NCI-H2171 treated with DMSO at 0.1 percent for 48 hours (cell line): ENCODE measurements at regions not wholly inside any gene's neighbourhood (a gene's known extent, or its start where the extent isn't known, plus 50 kb on each side); places are given as distances from the start of the nearest gene placed in this dataset.

ENCODE experiments used
- DNase-seq: peaks from one replicate; lab custom pipeline; 2025; lab: John Stamatoyannopoulos, UW

DNA sequence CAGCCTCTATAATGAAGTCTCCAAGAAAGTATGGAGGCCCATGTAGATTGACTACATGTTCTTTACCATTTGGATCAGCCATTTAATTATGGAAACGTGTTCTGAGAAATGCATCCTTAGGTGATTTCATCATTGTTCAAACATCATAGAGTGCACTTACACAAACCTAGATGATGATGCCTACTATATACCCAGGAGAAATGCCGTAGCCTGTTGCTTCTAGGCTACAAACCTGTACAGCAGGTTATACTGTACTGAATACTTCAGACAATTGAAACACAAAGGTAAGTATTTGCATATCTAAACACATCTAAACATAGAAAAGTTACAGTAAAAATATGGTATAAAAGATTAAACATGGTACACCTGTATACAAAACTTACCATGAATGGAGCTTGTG, 186.5 kb upstream of the FSTL5 start:
- no peak for DNase-seq

- no peak for DNase-seq
These were observed 185.6 kb upstream of the FSTL5 start for GRCh38 chr4:162349395-162349794.

DNA sequence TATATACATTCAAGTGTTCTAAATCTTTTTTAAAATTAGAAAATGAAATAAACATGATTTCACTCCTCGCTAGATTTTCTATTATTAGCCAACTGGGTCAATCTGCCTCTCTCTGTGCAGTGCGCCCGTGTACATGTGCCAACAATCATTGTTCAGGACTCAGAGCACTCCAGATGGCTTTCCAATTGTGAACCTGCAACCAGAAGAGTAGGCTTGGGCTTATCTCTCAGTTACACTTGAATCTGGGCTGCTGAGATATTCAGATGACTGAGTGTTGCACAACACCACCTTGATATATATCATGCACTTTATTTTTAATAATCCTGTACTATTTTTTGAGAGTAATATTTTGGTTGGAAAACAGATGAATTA, 184.0 kb upstream of the FSTL5 start:
- peak; percentile 77 for DNase-seq

- no peak for DNase-seq
These were observed 183.5 kb upstream of the FSTL5 start for GRCh38 chr4:162347156-162347841.

- DNase-seq, result no peak
These were observed 180.2 kb upstream of the FSTL5 start for GRCh38 chr4:162343967-162344366.

DNA sequence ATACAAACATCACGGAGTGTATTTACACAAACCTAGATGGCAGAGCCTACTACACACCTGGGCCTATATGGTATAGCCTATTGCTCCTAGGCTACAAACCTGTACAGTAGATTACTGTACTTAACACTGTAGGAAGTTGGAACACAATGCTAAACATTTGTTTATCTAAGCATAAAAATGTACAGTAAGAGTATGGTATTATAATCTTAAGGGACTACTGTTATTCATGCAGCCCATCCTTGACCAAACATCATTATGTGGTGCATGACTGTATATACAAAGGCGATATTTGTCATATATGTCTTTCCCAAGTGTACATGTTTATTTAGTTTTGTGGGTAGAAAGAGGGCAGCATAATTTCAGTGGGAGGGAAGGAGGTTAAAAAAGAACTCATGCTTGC, 177.7 kb upstream of the FSTL5 start:
- no peak for DNase-seq

DNA sequence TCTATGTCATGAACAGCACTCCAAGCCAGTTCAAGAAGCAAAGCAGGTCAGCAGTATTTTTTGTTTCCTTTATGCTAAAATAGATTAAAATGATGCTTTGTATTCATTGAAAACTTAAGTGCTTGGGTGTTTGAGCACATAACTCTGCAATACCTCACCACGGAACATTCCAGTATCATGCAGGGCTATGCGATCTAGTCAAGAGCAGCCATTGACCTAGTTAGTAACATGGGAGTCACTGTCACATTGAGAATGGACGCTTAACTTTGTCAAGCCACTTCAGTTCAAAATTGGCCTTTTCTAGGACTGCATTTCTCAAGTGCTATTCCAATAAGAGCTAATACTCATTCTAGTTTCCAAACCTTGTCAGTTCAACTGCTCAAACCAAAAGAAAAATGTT, 160.1 kb upstream of the FSTL5 start:
- no peak for DNase-seq

DNA sequence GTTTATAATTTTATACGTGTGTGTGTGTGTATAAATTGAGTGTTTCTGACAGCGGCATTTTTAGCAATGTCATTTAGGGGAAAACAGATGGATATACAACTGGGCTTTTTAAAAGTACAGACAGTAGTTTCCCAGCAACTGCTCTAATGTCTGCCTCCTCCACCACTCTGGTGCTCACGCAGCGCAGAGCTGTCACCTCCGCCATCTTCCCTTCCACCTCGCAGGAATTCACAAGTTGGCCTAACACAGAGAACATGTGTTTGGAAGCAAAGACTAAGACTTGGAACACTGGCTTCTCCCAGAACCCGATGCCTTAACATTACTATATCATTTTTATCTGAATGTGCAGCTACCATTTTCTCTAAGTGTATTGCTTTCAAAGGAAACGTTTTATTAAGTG, 158.3 kb upstream of the FSTL5 start:
- DNase-seq, result no peak

GRCh38 chr4:162285753-162286152, 122.0 kb upstream of the FSTL5 start:
- DNase-seq, result no peak

GRCh38 chr4:162282684-162283083, 118.9 kb upstream of the FSTL5 start:
- DNase-seq, result no peak

DNA sequence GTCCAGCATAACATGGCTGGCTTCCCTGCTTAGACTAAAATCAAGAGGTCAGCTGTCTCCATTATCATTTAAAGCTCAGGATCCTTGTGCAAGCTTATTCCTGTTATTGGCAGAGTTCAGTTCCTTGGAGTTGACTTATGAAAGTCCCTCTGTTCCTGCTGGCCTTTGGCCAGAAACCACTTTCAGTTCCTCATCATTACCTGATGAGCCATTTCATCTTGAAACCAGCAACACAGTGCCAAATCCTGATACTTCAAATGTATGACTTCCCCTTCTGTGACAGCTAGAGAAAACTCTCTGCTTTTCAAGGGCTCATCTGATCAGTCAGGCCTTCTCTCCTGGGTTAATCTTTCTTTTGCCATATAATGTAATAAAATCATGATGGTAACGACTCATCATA, 110.6 kb upstream of the FSTL5 start:
- DNase-seq, result no peak

DNA sequence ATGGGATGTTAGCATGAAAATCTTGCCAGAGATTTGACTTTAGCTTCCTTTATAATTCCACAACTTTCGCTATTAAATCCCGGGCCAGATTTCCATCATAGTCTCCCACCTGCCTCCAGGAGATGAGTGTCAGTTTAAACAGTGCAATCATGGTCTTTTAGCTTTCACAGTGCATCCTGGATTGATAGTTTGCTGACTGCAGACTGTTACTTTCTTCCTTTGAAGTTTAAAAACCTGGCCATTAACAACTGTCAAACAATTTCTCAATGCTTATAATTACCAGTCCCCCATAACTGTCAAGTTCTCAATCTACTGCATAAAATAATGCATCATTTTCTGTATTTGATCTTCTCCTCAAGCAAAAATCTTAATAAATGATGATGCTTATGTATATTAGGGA, 108.4 kb upstream of the FSTL5 start:
- DNase-seq, result no peak

DNA sequence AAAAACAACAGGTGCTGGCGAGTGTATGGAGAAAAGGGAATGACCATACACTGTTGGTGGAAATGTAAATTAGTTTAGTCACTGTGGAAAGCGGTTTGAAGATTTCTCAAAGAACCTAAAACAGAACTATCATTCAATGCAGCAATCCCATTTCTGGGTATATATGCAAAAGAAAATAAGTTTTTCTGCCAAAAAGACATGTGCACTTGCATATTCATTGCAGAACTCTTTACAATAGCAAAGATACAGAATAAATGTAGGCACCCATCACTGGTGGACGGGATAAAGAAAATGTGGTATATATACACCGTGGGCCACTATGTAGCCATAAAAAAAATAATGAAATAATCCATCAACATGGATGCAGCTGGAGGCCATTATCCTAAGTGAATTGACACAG, 105.1 kb upstream of the FSTL5 start:
- DNase-seq, result no peak

- no peak for DNase-seq
These were observed 102.0 kb upstream of the FSTL5 start for GRCh38 chr4:162265802-162266201.

DNA sequence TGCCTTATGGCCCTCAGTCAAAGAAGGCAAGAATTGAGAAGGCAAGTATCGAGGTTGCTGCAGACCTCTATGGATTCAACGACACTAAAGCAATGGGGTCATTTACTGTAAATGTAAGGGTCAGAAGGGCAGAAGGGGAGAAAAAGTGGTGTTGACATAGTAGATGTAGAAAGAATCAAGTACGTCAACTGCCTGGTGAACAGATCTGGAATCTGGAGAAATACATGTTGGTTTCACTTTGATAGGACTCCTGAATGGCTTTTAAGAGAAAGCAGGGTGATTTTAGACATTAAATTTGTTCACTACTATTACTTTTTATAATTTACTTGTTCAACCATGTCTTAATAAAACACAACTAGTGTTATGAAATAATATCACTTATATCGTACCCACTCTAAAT, 81.3 kb upstream of the FSTL5 start:
- no peak for DNase-seq

- DNase-seq, result no peak
These were observed 78.1 kb upstream of the FSTL5 start for GRCh38 chr4:162241857-162242256.

DNA sequence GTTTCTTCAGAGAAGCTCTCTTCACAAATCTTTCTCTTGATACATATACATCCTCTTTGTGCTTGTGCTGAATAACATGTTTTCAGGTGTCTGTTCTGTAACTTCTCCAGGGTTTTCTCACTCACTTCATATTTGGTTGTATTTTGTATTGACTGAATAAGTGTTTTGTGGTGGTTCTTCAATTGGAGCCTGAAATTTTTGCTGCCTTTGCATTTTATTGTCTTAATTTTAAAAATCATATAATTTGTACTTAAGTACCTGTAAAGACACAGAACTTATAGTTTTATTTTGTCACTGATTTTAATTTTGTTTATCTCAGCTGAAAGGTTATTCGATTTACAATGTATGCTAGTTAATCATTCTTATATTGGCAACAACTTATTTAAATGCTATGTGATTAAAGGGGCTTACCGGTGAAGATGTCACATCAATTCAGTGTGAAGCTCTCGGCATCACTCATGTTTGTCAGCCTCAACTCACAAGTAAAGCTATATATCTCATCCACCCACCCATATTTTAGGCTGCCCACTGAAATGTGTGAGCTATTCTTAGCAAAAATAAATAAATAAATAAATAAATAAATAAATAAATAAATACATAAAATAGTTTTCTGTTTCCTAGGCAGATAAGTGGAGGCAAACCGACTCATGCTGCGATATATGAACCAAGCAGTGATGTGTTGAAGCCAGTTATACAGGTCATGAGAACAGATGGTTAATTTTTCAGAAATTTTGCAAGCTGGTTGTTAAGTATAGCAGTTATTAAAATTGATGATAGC, 76.4 kb upstream of the FSTL5 start:
- DNase-seq, result no peak

GRCh38 chr4:162237676-162238075, 73.9 kb upstream of the FSTL5 start:
- no peak for DNase-seq

- DNase-seq, result no peak
These were observed 70.8 kb upstream of the FSTL5 start for GRCh38 chr4:162234595-162234994.

DNA sequence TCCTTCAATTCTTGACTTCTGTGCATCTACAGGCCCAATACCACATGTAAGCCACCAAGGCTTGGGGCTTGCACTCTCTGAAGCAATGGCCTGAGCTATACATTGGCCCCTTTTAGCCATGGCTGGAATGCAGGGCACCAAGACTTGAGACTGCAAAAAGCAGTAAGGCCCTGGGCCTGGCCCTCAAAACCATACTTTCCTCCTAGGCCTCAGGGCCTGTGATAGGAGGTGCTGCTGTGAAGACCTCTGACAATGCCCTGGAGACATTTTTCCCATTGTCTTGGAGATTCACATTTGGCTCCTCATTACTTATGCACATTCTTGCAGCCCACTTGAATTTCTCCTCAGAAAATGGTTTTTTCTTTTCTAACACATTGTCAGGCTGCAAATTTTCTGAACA, 68.5 kb upstream of the FSTL5 start:
- no peak for DNase-seq

DNA sequence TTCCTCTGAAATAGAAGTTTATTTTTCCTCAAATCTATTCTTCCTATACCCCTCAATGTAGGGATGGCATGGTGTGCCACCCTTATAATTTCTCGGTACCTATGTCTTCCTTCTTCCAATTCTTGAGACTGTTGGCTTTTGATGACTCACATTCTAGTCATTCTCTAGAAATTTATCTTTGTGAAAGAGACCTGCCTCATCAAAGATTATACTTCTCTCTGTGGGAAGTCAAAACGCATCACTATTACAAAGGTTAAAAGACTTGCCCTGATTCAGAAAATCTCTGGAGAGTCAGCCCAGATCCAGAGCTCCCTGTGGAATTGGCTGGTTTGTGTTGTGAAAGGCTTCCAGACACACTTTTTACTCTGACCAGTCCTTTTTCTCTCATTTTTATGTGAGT, 65.9 kb upstream of the FSTL5 start:
- no peak for DNase-seq

- no peak for DNase-seq
These were observed 57.3 kb upstream of the FSTL5 start for GRCh38 chr4:162221148-162221547.
